ENCODE measurements at regions not wholly inside any gene's neighbourhood (a gene's known extent, or its start where the extent isn't known, plus 50 kb on each side); places are given as distances from the start of the nearest gene placed in this dataset.

GRCh38 chrY:19167319-19168201, 394.0 kb upstream of the HSFY2 start:
- H3K27ac Mint-ChIP-seq, result no peak overlapping the region
- no peak overlapping the region for H3K4me3 Mint-ChIP-seq (ENCODE audit: low read depth)
- no peaks in the 10 kb centered on the region for H3K9me3 Mint-ChIP-seq
- H3K27me3 Mint-ChIP-seq (ENCODE audit: low read depth), result no peaks in the 10 kb centered on the region
- DNase-seq (ENCODE audit: low spot score), result no peak
- H3K36me3 Mint-ChIP-seq (ENCODE audit: low read depth), result no peaks in the 10 kb centered on the region
- intact Hi-C loops (cut with micrococcal nuclease), result no loop called here
- no peaks in the 10 kb centered on the region for H3K4me1 Mint-ChIP-seq (ENCODE audit: low read depth)

GRCh38 chrY:19148783-19149182, 375.2 kb upstream of the HSFY2 start:
- intact Hi-C loops (cut with micrococcal nuclease), result no loop called here
- no peak overlapping the region for H3K27ac Mint-ChIP-seq
- no peaks in the 10 kb centered on the region for H3K9me3 Mint-ChIP-seq
- no peak overlapping the region for H3K4me3 Mint-ChIP-seq (ENCODE audit: low read depth)
- H3K36me3 Mint-ChIP-seq (ENCODE audit: low read depth), result no peaks in the 10 kb centered on the region
- no peaks in the 10 kb centered on the region for H3K27me3 Mint-ChIP-seq (ENCODE audit: low read depth)
- no peaks in the 10 kb centered on the region for H3K4me1 Mint-ChIP-seq (ENCODE audit: low read depth)
- no peak for DNase-seq (ENCODE audit: low spot score)

GRCh38 chrY:19146296-19146695, 372.8 kb upstream of the HSFY2 start:
- no peak overlapping the region for H3K4me3 Mint-ChIP-seq (ENCODE audit: low read depth)
- intact Hi-C loops (cut with micrococcal nuclease), result no loop called here
- no peaks in the 10 kb centered on the region for H3K4me1 Mint-ChIP-seq (ENCODE audit: low read depth)
- no peak for DNase-seq (ENCODE audit: low spot score)
- H3K27ac Mint-ChIP-seq, result no peak overlapping the region
- no peaks in the 10 kb centered on the region for H3K9me3 Mint-ChIP-seq
- no peaks in the 10 kb centered on the region for H3K36me3 Mint-ChIP-seq (ENCODE audit: low read depth)
- peaks cover 6% of the 10 kb centered on the region for H3K27me3 Mint-ChIP-seq (ENCODE audit: low read depth)

GRCh38 chrY:19142093-19142492, 368.6 kb upstream of the HSFY2 start:
- intact Hi-C loops (cut with micrococcal nuclease), result no loop called here
- no peak overlapping the region for H3K27ac Mint-ChIP-seq
- H3K27me3 Mint-ChIP-seq (ENCODE audit: low read depth), result peaks cover 16% of the 10 kb centered on the region
- H3K36me3 Mint-ChIP-seq (ENCODE audit: low read depth), result no peaks in the 10 kb centered on the region
- no peaks in the 10 kb centered on the region for H3K9me3 Mint-ChIP-seq
- H3K4me1 Mint-ChIP-seq (ENCODE audit: low read depth), result peaks cover 2% of the 10 kb centered on the region
- H3K4me3 Mint-ChIP-seq (ENCODE audit: low read depth), result no peak overlapping the region
- no peak for DNase-seq (ENCODE audit: low spot score)

GRCh38 chrY:19140285-19140920, 366.9 kb upstream of the HSFY2 start:
- Mint-ChIP-seq H3K27ac (no peak overlapping the region), H3K4me3 (ENCODE audit: low read depth) (no peak overlapping the region), H3K9me3 (no peaks in the 10 kb centered on the region), H3K4me1 (ENCODE audit: low read depth) (peaks cover 2% of the 10 kb centered on the region), H3K27me3 (ENCODE audit: low read depth) (peaks cover 18% of the 10 kb centered on the region), H3K36me3 (ENCODE audit: low read depth) (no peaks in the 10 kb centered on the region)
- intact Hi-C loops (cut with micrococcal nuclease), result no loop called here
- DNase-seq (ENCODE audit: low spot score), result no peak

- no peak for DNase-seq (ENCODE audit: low spot score)
- intact Hi-C loops (cut with micrococcal nuclease), result no loop called here
Observed at GRCh38 chrY:19134426-19134825, 360.9 kb upstream of the HSFY2 start.

GRCh38 chrY:19130569-19131358, 357.2 kb upstream of the HSFY2 start:
- Mint-ChIP-seq H3K9me3 (no peaks in the 10 kb centered on the region), H3K27me3 (ENCODE audit: low read depth) (peaks cover 19% of the 10 kb centered on the region), H3K4me1 (ENCODE audit: low read depth) (peaks cover 4% of the 10 kb centered on the region), H3K4me3 (ENCODE audit: low read depth) (no peak overlapping the region), H3K36me3 (ENCODE audit: low read depth) (no peaks in the 10 kb centered on the region), H3K27ac (peak overlapping the region; percentile 1)
- DNase-seq (ENCODE audit: low spot score), result no peak
- intact Hi-C loops (cut with micrococcal nuclease), result loop anchor here (2.0 kb wide), 1 partner anchor 54 kb away; no protein-coding TSS in a partner anchor

More at GRCh38 chrY:19134426-19134825, 360.9 kb upstream of the HSFY2 start:
- peaks cover 4% of the 10 kb centered on the region for H3K4me1 Mint-ChIP-seq (ENCODE audit: low read depth)
- H3K27ac Mint-ChIP-seq, result no peak overlapping the region
- H3K27me3 Mint-ChIP-seq (ENCODE audit: low read depth), result peaks cover 20% of the 10 kb centered on the region
- no peak overlapping the region for H3K4me3 Mint-ChIP-seq (ENCODE audit: low read depth)
- H3K36me3 Mint-ChIP-seq (ENCODE audit: low read depth), result no peaks in the 10 kb centered on the region
- no peaks in the 10 kb centered on the region for H3K9me3 Mint-ChIP-seq

- H3K36me3 Mint-ChIP-seq (ENCODE audit: low read depth), result no peaks in the 10 kb centered on the region
- intact Hi-C loops (cut with micrococcal nuclease), result no loop called here
- H3K9me3 Mint-ChIP-seq, result no peaks in the 10 kb centered on the region
Observed at GRCh38 chrY:19126889-19127288, 353.4 kb upstream of the HSFY2 start.

GRCh38 chrY:19124609-19125008, 351.1 kb upstream of the HSFY2 start:
- no peaks in the 10 kb centered on the region for H3K36me3 Mint-ChIP-seq (ENCODE audit: low read depth)

More at GRCh38 chrY:19126889-19127288, 353.4 kb upstream of the HSFY2 start:
- Mint-ChIP-seq H3K27ac (no peak overlapping the region), H3K27me3 (ENCODE audit: low read depth) (peaks cover 16% of the 10 kb centered on the region), H3K4me1 (ENCODE audit: low read depth) (peaks cover 4% of the 10 kb centered on the region), H3K4me3 (ENCODE audit: low read depth) (no peak overlapping the region)
- no peak for DNase-seq (ENCODE audit: low spot score)

GRCh38 chrY:19122450-19122849, 348.9 kb upstream of the HSFY2 start:
- intact Hi-C loops (cut with micrococcal nuclease), result no loop called here
- Mint-ChIP-seq H3K36me3 (ENCODE audit: low read depth) (no peaks in the 10 kb centered on the region), H3K4me1 (ENCODE audit: low read depth) (no peaks in the 10 kb centered on the region), H3K27ac (no peak overlapping the region), H3K4me3 (ENCODE audit: low read depth) (no peak overlapping the region), H3K9me3 (peaks cover 6% of the 10 kb centered on the region), H3K27me3 (ENCODE audit: low read depth) (peaks cover 11% of the 10 kb centered on the region)
- no peak for DNase-seq (ENCODE audit: low spot score)

More at GRCh38 chrY:19124609-19125008, 351.1 kb upstream of the HSFY2 start:
- intact Hi-C loops (cut with micrococcal nuclease), result no loop called here
- Mint-ChIP-seq H3K27ac (no peak overlapping the region), H3K4me1 (ENCODE audit: low read depth) (no peaks in the 10 kb centered on the region), H3K9me3 (no peaks in the 10 kb centered on the region), H3K4me3 (ENCODE audit: low read depth) (no peak overlapping the region), H3K27me3 (ENCODE audit: low read depth) (peaks cover 17% of the 10 kb centered on the region)
- DNase-seq (ENCODE audit: low spot score), result no peak

GRCh38 chrY:19098349-19098748, 324.8 kb upstream of the HSFY2 start:
- Mint-ChIP-seq H3K27ac (no peak overlapping the region), H3K27me3 (ENCODE audit: low read depth) (peaks cover 22% of the 10 kb centered on the region), H3K4me1 (ENCODE audit: low read depth) (no peaks in the 10 kb centered on the region), H3K4me3 (ENCODE audit: low read depth) (no peak overlapping the region), H3K36me3 (ENCODE audit: low read depth) (no peaks in the 10 kb centered on the region), H3K9me3 (no peaks in the 10 kb centered on the region)
- intact Hi-C loops (cut with micrococcal nuclease), result no loop called here
- no peak for DNase-seq (ENCODE audit: low spot score)

- no peaks in the 10 kb centered on the region for H3K4me1 Mint-ChIP-seq (ENCODE audit: low read depth)
- no peaks in the 10 kb centered on the region for H3K9me3 Mint-ChIP-seq
- no peak overlapping the region for H3K4me3 Mint-ChIP-seq (ENCODE audit: low read depth)
- H3K27me3 Mint-ChIP-seq (ENCODE audit: low read depth), result peaks cover 25% of the 10 kb centered on the region
- DNase-seq (ENCODE audit: low spot score), result no peak
- H3K27ac Mint-ChIP-seq, result no peak overlapping the region
- H3K36me3 Mint-ChIP-seq (ENCODE audit: low read depth), result no peaks in the 10 kb centered on the region
- intact Hi-C loops (cut with micrococcal nuclease), result no loop called here
Observed at GRCh38 chrY:19095460-19095859, 321.9 kb upstream of the HSFY2 start.
